ENCODE measurements at regions not wholly inside any gene's neighbourhood (a gene's known extent, or its start where the extent isn't known, plus 50 kb on each side); places are given as distances from the start of the nearest gene placed in this dataset.

DNA sequence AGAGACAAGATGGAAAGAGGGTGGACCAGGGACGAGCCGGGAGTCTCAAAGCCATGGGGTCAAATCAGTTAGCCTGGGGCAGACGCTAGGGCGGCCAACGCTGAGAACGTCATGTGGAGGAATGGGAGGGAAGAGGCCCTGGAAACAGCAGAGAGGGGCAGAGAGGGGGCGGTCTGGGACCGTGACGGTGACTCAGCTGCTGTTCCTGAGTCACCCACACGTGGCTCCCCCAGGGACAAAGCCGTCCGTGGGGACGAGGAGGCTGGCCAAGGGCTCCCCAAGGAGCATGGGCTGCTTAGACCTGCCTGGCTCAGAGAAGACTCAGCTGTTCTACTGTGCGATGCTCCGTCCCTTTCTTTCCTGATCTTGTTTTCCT is 108.4 kb upstream of the LRPAP1 start:
- H3K27me3 Mint-ChIP-seq (ENCODE audit: unreplicated experiment), result peaks cover 2% of the 10 kb centered on the region
- H3K4me1 Mint-ChIP-seq (ENCODE audit: unreplicated experiment), result peaks cover 6% of the 10 kb centered on the region
- no peak overlapping the region for H3K27ac Mint-ChIP-seq (ENCODE audit: unreplicated experiment)
- no peaks in the 10 kb centered on the region for H3K36me3 Mint-ChIP-seq (ENCODE audit: low read depth, unreplicated experiment)
- no peak for DNase-seq (ENCODE audit: low spot score)
- no peaks in the 10 kb centered on the region for H3K9me3 Mint-ChIP-seq (ENCODE audit: unreplicated experiment)
- no peak overlapping the region for H3K4me3 Mint-ChIP-seq (ENCODE audit: unreplicated experiment)
- TF ChIP-seq, protein P1, sequence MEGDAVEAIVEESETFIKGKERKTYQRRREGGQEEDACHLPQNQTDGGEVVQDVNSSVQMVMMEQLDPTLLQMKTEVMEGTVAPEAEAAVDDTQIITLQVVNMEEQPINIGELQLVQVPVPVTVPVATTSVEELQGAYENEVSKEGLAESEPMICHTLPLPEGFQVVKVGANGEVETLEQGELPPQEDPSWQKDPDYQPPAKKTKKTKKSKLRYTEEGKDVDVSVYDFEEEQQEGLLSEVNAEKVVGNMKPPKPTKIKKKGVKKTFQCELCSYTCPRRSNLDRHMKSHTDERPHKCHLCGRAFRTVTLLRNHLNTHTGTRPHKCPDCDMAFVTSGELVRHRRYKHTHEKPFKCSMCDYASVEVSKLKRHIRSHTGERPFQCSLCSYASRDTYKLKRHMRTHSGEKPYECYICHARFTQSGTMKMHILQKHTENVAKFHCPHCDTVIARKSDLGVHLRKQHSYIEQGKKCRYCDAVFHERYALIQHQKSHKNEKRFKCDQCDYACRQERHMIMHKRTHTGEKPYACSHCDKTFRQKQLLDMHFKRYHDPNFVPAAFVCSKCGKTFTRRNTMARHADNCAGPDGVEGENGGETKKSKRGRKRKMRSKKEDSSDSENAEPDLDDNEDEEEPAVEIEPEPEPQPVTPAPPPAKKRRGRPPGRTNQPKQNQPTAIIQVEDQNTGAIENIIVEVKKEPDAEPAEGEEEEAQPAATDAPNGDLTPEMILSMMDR (IDR thresholded peaks at IDR 0.05; ENCODE audit: unreplicated experiment), result no peak

GRCh38 chr4:3639613-3640586 is 107.7 kb upstream of the LRPAP1 start:
- peaks cover 6% of the 10 kb centered on the region for H3K4me1 Mint-ChIP-seq (ENCODE audit: unreplicated experiment)
- no peak for DNase-seq (ENCODE audit: low spot score)
- TF ChIP-seq, protein P1 (IDR thresholded peaks at IDR 0.05; ENCODE audit: unreplicated experiment), result no peak
- H3K27me3 Mint-ChIP-seq (ENCODE audit: unreplicated experiment), result peaks cover 2% of the 10 kb centered on the region
- no peak overlapping the region for H3K4me3 Mint-ChIP-seq (ENCODE audit: unreplicated experiment)
- H3K9me3 Mint-ChIP-seq (ENCODE audit: unreplicated experiment), result no peaks in the 10 kb centered on the region
- H3K36me3 Mint-ChIP-seq (ENCODE audit: low read depth, unreplicated experiment), result no peaks in the 10 kb centered on the region
- no peak overlapping the region for H3K27ac Mint-ChIP-seq (ENCODE audit: unreplicated experiment)

DNA sequence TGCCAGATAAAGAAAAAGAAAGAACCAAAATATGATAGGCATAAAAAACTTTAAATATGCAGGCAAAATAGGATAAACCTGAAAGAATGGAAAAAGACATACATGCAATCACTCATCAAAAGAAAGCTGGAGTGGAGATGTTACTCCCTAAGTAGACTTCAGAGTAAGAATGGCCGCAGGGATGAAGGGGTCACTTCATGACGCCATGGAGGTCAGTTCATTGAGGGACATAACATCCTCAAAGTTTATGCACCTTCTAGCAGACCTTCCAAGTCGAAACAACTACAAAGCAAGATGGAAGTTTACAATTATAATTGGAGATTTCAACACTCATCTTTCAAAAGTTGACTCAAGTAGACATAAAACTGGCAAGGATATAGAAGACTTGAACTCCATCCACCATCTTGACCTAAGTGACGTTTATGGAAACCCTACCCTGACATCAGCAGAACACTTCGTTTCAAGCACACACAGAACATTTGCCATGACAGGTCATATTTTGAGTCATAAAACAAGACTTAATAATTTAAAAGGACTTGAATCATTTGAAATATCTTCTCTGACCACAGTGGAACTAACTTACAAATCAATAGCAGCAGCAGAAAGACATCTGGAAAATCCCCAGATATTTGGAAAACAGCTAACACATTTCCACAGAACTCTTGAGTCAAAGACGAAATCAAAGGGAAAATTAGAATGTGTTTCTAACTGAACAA is 106.0 kb upstream of the LRPAP1 start:
- Mint-ChIP-seq H3K9me3 (ENCODE audit: unreplicated experiment) (no peaks in the 10 kb centered on the region), H3K27ac (ENCODE audit: unreplicated experiment) (no peak overlapping the region), H3K27me3 (ENCODE audit: unreplicated experiment) (peaks cover 2% of the 10 kb centered on the region), H3K36me3 (ENCODE audit: low read depth, unreplicated experiment) (no peaks in the 10 kb centered on the region), H3K4me1 (ENCODE audit: unreplicated experiment) (peaks cover 2% of the 10 kb centered on the region), H3K4me3 (ENCODE audit: unreplicated experiment) (no peak overlapping the region)
- TF ChIP-seq, protein P1 (IDR thresholded peaks at IDR 0.05; ENCODE audit: unreplicated experiment), result no peak
- DNase-seq (ENCODE audit: low spot score), result no peak

DNA sequence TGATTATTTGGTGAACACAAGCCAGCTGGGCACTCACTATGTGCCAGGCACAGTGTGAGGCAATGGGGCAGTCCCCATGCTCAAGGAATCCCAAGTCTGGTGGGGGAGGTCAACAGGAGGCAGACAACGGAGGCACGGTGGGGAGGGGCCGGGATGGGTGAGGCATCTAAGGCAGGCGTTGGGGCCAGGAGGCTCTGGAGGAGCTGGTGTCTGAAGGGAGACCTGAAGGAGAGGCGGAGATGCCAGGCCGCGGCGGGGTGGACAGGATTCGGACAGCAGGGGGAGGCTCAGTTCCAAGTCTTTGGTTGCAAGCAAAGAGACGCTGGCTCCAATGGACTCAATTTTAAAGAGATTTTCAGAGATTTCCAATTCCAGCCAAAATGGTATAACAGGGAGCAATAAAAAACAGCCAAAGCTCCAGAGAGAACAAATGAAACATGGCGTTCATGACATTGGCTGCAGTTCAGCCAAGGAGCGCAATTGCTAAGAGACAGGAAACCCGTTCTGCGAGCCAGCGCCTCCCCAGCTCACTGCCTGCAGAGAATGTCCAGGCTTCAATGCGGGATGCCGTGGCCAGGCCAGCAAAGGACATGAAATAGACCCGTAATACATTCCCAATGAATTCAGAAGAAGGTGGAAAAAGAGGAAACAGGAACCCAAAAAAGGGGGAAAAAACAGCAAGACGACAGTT is 105.2 kb upstream of the LRPAP1 start:
- H3K36me3 Mint-ChIP-seq (ENCODE audit: low read depth, unreplicated experiment), result no peaks in the 10 kb centered on the region
- H3K4me3 Mint-ChIP-seq (ENCODE audit: unreplicated experiment), result no peak overlapping the region
- peaks cover 2% of the 10 kb centered on the region for H3K27me3 Mint-ChIP-seq (ENCODE audit: unreplicated experiment)
- H3K27ac Mint-ChIP-seq (ENCODE audit: unreplicated experiment), result no peak overlapping the region
- TF ChIP-seq, protein P1 (IDR thresholded peaks at IDR 0.05; ENCODE audit: unreplicated experiment), result no peak
- H3K4me1 Mint-ChIP-seq (ENCODE audit: unreplicated experiment), result no peaks in the 10 kb centered on the region
- no peak for DNase-seq (ENCODE audit: low spot score)
- H3K9me3 Mint-ChIP-seq (ENCODE audit: unreplicated experiment), result no peaks in the 10 kb centered on the region

Measured in endothelial cell (in vitro differentiated cells).